ENCODE measurements at regions not wholly inside any gene's neighbourhood (a gene's known extent, or its start where the extent isn't known, plus 50 kb on each side); places are given as distances from the start of the nearest gene placed in this dataset.
"Not testable (repeated sequence)": the region's sequence is repeated elsewhere in the genome, so short reads cannot be mapped to it uniquely, and the experiment has no call there.

DNA sequence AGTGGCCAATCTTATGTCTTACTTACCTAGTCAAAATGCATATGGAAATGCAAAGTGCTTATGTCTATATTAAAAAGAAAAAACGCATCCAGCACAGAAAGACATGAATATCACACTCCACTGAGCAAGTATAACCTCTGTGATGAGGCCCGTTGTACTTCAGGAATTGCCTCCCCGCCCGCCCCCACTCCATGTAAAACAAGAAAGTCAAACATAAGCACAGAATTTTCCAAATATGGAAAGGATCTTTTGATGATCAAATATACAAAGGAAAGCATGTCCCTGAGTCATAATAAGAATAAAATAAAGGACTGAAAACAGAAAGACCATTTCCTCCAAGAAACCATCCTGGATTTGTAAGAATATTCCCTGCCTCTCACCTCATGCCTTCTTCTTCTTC, 229.1 kb downstream of the BAMBI start:
- H3K27ac ChIP-seq (ENCODE audit: low read length), result no peak overlapping the region

DNA sequence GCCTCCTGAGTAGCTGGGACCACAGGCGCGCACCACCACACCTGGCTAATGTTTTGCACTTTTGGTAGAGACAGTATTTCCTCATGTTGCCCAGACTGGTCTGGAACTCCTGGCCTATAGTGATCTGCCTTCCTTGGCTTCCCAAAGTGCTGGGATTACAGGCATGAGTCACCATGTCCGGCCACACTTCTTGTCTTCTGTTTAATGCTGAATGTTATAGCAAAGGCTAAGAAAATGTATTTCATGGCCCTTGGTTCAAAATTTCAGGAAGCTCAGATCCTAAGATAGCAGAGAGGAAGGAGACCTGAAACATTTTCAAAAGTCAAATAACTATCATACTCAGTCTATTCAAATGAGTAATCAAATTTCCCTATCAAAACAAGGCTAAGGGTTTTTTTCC, 229.6 kb downstream of the BAMBI start:
- no peaks in the 10 kb centered on the region for H3K4me1 ChIP-seq (ENCODE audit: control insufficient read depth, low read depth, low read length)
- no peaks in the 10 kb centered on the region for H3K27me3 ChIP-seq (ENCODE audit: control insufficient read depth, insufficient read depth, low read length)
- H3K36me3 ChIP-seq (ENCODE audit: control insufficient read depth, low read depth, low read length), result no peaks in the 10 kb centered on the region
- no peak overlapping the region for H3K4me3 ChIP-seq (ENCODE audit: low read length)
- no peaks in the 10 kb centered on the region for H3K9me3 ChIP-seq (ENCODE audit: control insufficient read depth, low read depth, low read length)
- H3K27ac ChIP-seq (ENCODE audit: low read length), result no peak overlapping the region
- no peak overlapping the region for H3K9ac ChIP-seq (ENCODE audit: low read length)

More for the DNA sequence above, 229.1 kb downstream of the BAMBI start:
- Histone ChIP-seq H3K4me1 (ENCODE audit: control insufficient read depth, low read depth, low read length) (no peaks in the 10 kb centered on the region), H3K27me3 (ENCODE audit: control insufficient read depth, insufficient read depth, low read length) (no peaks in the 10 kb centered on the region), H3K4me3 (ENCODE audit: low read length) (no peak overlapping the region), H3K9ac (ENCODE audit: low read length) (no peak overlapping the region), H3K36me3 (ENCODE audit: control insufficient read depth, low read depth, low read length) (no peaks in the 10 kb centered on the region), H3K9me3 (ENCODE audit: control insufficient read depth, low read depth, low read length) (peaks cover 1% of the 10 kb centered on the region)

DNA sequence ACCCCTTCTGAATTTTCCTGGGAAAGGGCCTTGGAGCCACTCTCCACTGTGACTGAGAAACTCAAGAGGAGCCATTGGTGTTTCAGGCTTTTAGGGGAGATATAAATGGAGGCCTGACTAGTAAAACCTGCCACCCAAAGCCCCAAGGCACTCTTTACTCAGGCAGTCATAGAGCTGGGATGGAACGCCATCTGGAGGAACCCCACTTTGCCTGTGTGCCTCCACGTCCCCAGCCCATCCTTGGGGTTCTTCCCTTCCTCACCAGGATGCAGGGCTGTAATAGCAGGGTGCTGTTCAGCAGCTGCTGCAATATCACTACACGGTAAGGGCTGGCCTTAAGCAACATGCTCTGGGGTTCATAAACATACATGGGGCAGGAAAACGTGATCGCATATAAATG, 232.6 kb downstream of the BAMBI start:
- H3K36me3 ChIP-seq (ENCODE audit: control insufficient read depth, low read depth, low read length), result no peaks in the 10 kb centered on the region
- no peaks in the 10 kb centered on the region for H3K4me1 ChIP-seq (ENCODE audit: control insufficient read depth, low read depth, low read length)
- H3K9me3 ChIP-seq (ENCODE audit: control insufficient read depth, low read depth, low read length), result no peaks in the 10 kb centered on the region
- no peak overlapping the region for H3K9ac ChIP-seq (ENCODE audit: low read length)
- no peak overlapping the region for H3K4me3 ChIP-seq (ENCODE audit: low read length)
- H3K27me3 ChIP-seq (ENCODE audit: control insufficient read depth, insufficient read depth, low read length), result no peaks in the 10 kb centered on the region
- H3K27ac ChIP-seq (ENCODE audit: low read length), result no peak overlapping the region

DNA sequence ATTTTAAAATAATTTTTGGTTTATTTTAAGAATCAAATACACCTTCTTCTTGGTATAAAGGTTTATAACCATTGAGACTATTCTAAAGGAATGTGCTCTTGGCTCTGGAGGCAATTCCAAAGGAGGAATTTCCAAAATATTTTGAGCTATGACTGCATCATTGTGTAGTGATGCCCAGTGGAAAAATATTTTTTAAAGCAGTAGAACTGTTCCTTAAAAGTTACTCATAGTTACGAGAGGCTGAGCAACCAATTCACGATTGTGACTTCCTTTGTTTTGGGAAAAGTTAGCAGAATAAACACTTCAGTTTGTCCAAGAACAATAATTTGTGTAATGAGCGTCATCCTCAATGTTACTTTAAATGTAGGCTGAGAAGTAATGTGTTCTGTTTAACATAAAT, 233.6 kb downstream of the BAMBI start:
- no peaks in the 10 kb centered on the region for H3K36me3 ChIP-seq (ENCODE audit: control insufficient read depth, low read depth, low read length)
- no peak overlapping the region for H3K27ac ChIP-seq (ENCODE audit: low read length)
- H3K27me3 ChIP-seq (ENCODE audit: control insufficient read depth, insufficient read depth, low read length), result no peaks in the 10 kb centered on the region
- no peak overlapping the region for H3K4me3 ChIP-seq (ENCODE audit: low read length)
- H3K4me1 ChIP-seq (ENCODE audit: control insufficient read depth, low read depth, low read length), result no peaks in the 10 kb centered on the region
- no peak overlapping the region for H3K9ac ChIP-seq (ENCODE audit: low read length)
- H3K9me3 ChIP-seq (ENCODE audit: control insufficient read depth, low read depth, low read length), result no peaks in the 10 kb centered on the region

DNA sequence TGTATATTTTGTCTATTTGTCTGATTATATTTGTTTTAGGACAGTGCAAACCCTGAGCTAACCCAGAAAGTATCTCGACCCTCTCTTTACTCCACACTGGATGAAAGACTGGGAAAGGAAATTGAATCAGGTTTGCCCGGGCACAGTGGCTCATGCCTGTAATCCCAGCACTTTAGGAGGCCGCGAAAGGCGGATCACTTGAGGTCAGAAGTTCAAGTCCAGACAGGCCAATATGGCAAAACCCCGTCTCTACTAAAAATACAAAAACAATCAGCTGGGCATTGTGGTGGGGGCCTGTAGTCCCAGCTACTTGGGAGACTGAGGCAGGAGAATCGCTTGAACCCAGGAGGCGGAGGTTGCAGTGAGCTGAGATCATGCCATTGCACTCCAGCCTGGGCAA, 234.2 kb downstream of the BAMBI start:
- not testable (repeated sequence) for H3K9me3 ChIP-seq (ENCODE audit: control insufficient read depth, low read depth, low read length); H3K4me3 ChIP-seq (ENCODE audit: low read length); H3K9ac ChIP-seq (ENCODE audit: low read length); H3K27me3 ChIP-seq (ENCODE audit: control insufficient read depth, insufficient read depth, low read length); H3K27ac ChIP-seq (ENCODE audit: low read length); H3K36me3 ChIP-seq (ENCODE audit: control insufficient read depth, low read depth, low read length); H3K4me1 ChIP-seq (ENCODE audit: control insufficient read depth, low read depth, low read length)

DNA sequence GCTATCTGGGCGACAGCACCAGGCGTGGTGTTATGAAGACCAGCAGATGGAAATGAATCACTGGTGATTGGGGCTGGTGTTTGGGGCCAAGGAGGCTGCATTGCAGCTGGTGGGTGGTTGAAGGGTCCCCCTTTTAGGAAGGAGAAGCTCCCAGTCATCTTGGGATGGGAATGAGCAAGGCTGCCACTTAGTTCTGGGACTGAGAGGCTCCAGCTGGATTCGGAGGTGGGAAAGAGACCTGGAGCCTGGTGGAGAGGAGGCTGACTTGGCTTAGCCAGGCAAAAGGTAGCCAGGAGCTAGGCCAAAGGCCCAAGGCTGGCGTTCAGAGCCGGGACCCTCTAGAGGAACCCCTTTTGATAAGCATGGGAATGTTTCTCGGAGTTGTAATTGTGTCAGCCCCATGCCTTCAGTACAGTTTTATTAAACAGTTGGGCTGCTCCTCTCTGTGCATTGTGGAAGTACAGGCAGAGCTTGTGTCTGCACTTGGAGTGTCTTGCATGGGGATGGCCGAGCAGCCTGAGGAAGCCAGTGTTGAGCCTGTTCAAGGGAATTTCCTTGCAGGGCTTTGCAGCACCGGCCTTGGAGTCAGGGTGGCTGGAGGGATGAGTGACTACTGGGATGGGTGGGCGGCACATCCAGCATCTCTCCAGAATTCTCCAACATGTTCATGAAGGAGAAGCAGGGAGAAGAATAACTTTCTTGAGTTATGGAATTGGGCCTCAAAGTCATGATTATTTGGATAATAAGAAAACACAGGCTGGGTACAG, 234.9 kb downstream of the BAMBI start:
- H3K9me3 ChIP-seq (ENCODE audit: control insufficient read depth, low read depth, low read length), result no peaks in the 10 kb centered on the region
- no peak overlapping the region for H3K9ac ChIP-seq (ENCODE audit: low read length)
- no peak overlapping the region for H3K27ac ChIP-seq (ENCODE audit: low read length)
- H3K4me3 ChIP-seq (ENCODE audit: low read length), result no peak overlapping the region
- no peaks in the 10 kb centered on the region for H3K27me3 ChIP-seq (ENCODE audit: control insufficient read depth, insufficient read depth, low read length)
- H3K36me3 ChIP-seq (ENCODE audit: control insufficient read depth, low read depth, low read length), result no peaks in the 10 kb centered on the region
- H3K4me1 ChIP-seq (ENCODE audit: control insufficient read depth, low read depth, low read length), result no peaks in the 10 kb centered on the region

DNA sequence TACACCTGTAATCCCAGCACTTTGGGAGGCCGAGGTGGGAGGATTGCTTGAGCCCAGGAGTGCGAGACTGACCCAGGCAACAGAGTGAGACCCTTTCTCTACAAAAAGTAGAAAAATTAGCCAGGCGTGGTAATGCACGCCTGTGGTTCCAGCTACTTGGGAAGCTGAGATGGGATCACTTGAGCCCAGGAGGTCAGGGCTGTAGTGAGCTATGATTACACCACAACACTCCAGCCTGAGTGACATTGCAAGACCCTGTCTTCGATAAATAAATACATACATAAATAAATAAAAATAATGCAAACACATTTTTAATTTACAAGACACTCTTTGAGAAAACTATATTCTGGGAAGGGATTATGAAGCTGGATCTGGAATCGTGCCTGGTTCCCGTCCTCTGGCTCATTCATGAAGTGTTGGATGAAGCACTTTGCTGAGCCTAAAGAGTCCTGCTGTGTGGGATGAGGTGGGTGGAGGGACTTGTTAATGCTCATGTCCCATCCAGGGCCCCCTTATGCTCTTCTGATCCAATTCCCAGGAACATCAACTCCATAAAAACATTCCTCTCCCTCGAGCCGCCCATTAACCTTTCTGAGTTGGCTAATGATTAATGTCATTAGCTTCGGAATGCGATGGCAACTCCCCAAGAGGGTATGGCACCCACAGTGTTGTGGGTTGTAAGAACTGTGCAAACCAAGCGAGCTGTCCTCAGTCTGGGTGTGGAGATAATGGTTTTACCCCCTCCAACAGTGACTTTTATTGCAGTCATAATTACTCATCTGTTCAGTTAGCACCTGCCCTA, 236.3 kb downstream of the BAMBI start:
- Histone ChIP-seq H3K4me3 (ENCODE audit: low read length) (no peak overlapping the region), H3K9me3 (ENCODE audit: control insufficient read depth, low read depth, low read length) (no peaks in the 10 kb centered on the region), H3K36me3 (ENCODE audit: control insufficient read depth, low read depth, low read length) (no peaks in the 10 kb centered on the region), H3K4me1 (ENCODE audit: control insufficient read depth, low read depth, low read length) (no peaks in the 10 kb centered on the region), H3K27ac (ENCODE audit: low read length) (no peak overlapping the region), H3K27me3 (ENCODE audit: control insufficient read depth, insufficient read depth, low read length) (no peaks in the 10 kb centered on the region), H3K9ac (ENCODE audit: low read length) (no peak overlapping the region)

DNA sequence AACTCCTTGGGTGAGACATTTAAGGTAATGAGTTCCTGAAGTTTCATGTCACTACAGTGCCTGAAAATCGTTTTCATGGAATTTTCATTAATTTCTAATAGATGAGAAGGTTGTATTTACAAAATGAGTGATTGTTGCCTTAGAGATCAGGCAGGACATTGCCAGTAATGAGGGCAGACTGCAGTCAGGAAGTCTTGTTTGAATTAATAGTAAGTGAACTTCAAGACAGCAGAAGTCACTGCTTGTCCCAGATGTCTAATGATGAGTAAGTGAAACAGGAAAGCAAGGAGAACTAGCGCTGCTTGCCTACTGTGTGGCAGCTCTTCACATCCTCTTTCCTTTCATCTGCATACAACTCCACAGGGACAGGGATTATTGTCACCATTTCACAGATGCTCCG, 237.4 kb downstream of the BAMBI start:
- H3K4me3 ChIP-seq (ENCODE audit: low read length), result no peak overlapping the region
- H3K27ac ChIP-seq (ENCODE audit: low read length), result no peak overlapping the region
- H3K27me3 ChIP-seq (ENCODE audit: control insufficient read depth, insufficient read depth, low read length), result no peaks in the 10 kb centered on the region
- H3K4me1 ChIP-seq (ENCODE audit: control insufficient read depth, low read depth, low read length), result no peaks in the 10 kb centered on the region
- H3K36me3 ChIP-seq (ENCODE audit: control insufficient read depth, low read depth, low read length), result no peaks in the 10 kb centered on the region
- H3K9me3 ChIP-seq (ENCODE audit: control insufficient read depth, low read depth, low read length), result no peaks in the 10 kb centered on the region
- no peak overlapping the region for H3K9ac ChIP-seq (ENCODE audit: low read length)

DNA sequence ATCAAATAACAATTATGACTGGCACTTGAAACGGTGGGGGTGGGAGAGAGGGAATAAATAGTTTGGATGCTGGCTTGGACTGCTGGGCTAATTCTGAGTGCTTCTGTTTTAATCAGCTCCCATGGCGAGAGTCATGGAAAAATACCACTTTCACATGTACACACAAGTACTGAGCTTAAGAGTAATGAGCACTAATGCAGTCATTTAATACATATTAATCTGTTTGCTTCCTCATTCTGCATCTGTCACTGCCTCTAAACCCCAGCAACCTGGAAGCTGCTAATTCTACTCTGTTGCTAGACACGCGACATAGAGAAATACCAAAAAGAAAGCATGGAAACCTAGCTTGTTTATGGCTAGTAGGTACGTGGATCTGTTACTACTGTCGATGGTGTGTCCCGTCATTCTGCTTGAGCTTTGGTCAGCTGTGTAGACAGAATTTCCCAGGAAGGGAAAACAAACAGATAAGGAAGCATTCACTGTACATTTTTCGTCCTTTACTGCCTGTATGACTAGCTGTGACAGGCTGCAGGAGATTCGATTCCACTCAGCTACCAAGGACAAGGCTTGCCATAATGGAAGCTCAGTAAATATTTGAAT, 238.8 kb downstream of the BAMBI start:
- no peaks in the 10 kb centered on the region for H3K36me3 ChIP-seq (ENCODE audit: control insufficient read depth, low read depth, low read length)
- no peak overlapping the region for H3K27ac ChIP-seq (ENCODE audit: low read length)
- H3K9ac ChIP-seq (ENCODE audit: low read length), result no peak overlapping the region
- no peak overlapping the region for H3K4me3 ChIP-seq (ENCODE audit: low read length)
- no peaks in the 10 kb centered on the region for H3K9me3 ChIP-seq (ENCODE audit: control insufficient read depth, low read depth, low read length)
- H3K4me1 ChIP-seq (ENCODE audit: control insufficient read depth, low read depth, low read length), result no peaks in the 10 kb centered on the region
- no peaks in the 10 kb centered on the region for H3K27me3 ChIP-seq (ENCODE audit: control insufficient read depth, insufficient read depth, low read length)

DNA sequence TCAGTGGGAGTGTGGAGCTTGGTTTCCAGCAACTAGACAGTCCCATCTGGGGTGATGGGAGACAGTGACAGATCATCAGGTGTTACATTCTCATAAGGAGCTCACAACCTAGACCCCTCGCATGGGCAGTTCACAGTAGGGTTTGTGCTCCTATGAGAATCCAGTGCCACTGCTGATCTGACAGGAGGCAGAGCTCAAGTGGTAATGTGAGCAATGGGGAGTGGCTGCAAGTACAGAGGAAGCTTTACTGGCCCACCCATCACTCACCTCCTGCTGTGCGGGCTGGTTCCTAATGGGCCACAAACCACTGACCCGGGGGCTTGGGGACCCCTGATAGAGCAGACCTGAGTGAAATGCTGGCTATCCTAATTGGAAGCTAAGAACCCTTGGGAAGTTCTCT, 242.8 kb downstream of the BAMBI start:
- H3K4me1 ChIP-seq (ENCODE audit: control insufficient read depth, low read depth, low read length), result no peaks in the 10 kb centered on the region
- no peaks in the 10 kb centered on the region for H3K36me3 ChIP-seq (ENCODE audit: control insufficient read depth, low read depth, low read length)
- no peak overlapping the region for H3K27ac ChIP-seq (ENCODE audit: low read length)
- no peak overlapping the region for H3K9ac ChIP-seq (ENCODE audit: low read length)
- H3K4me3 ChIP-seq (ENCODE audit: low read length), result no peak overlapping the region
- H3K27me3 ChIP-seq (ENCODE audit: control insufficient read depth, insufficient read depth, low read length), result peaks cover 7% of the 10 kb centered on the region
- H3K9me3 ChIP-seq (ENCODE audit: control insufficient read depth, low read depth, low read length), result no peaks in the 10 kb centered on the region

DNA sequence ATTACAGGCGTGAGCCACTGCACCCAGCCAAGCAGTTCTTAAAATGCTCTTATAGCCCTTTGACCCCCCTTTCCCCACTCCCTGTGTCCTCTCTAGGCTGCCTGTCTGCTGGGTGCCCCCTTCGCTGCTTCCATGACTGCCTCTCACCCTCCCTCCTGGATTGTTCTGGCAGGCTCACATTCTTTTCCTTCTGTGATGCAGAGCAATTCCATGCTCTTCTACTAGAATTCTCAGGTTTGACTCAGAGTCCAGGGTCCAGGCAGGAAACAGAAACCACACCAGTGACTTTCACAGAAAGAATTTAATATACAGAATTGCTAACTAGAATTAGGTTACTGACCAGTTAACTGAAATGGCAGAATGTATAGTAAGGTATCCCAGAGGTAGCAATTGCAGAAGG, 244.8 kb downstream of the BAMBI start:
- no peaks in the 10 kb centered on the region for H3K9me3 ChIP-seq (ENCODE audit: control insufficient read depth, low read depth, low read length)
- no peak overlapping the region for H3K27ac ChIP-seq (ENCODE audit: low read length)
- no peaks in the 10 kb centered on the region for H3K36me3 ChIP-seq (ENCODE audit: control insufficient read depth, low read depth, low read length)
- no peak overlapping the region for H3K9ac ChIP-seq (ENCODE audit: low read length)
- H3K27me3 ChIP-seq (ENCODE audit: control insufficient read depth, insufficient read depth, low read length), result peaks cover 13% of the 10 kb centered on the region
- no peak overlapping the region for H3K4me3 ChIP-seq (ENCODE audit: low read length)
- no peaks in the 10 kb centered on the region for H3K4me1 ChIP-seq (ENCODE audit: control insufficient read depth, low read depth, low read length)

All from iPS-18a (cell line).